Activated naive CD4-positive, alpha-beta T cell treated with anti-CD3 and anti-CD28 coated beads, Interleukin-2, amount 50 U/mL, for 24 hours (primary cell): ENCODE measurements at regions not wholly inside any gene's neighbourhood (a gene's known extent, or its start where the extent isn't known, plus 50 kb on each side); places are given as distances from the start of the nearest gene placed in this dataset.
"Not testable (repeated sequence)": the region's sequence is repeated elsewhere in the genome, so short reads cannot be mapped to it uniquely, and the experiment has no call there.

Source experiments
- H3K27ac Mint-ChIP-seq: one replicate; pipeline ENCODE4 v1.8.0; 2021; ENCODE audit warnings: mild to moderate bottlenecking, mixed read lengths
- H3K27me3 Mint-ChIP-seq: one replicate; pipeline ENCODE4 v1.8.0; 2021; ENCODE audit warnings: mixed read lengths
- H3K36me3 Mint-ChIP-seq: one replicate; pipeline ENCODE4 v1.8.0; 2021; ENCODE audit warnings: mixed read lengths
- H3K4me1 Mint-ChIP-seq: one replicate; pipeline ENCODE4 v1.8.0; 2021; ENCODE audit warnings: mixed read lengths
- H3K4me3 Mint-ChIP-seq: one replicate; pipeline ENCODE4 v1.8.0; 2021; ENCODE audit warnings: mild to moderate bottlenecking, mixed read lengths
- H3K9me3 Mint-ChIP-seq: one replicate; pipeline ENCODE4 v1.8.0; 2021; ENCODE audit warnings: mixed read lengths

- not testable (repeated sequence) for H3K27me3 Mint-ChIP-seq, H3K27ac Mint-ChIP-seq, H3K4me3 Mint-ChIP-seq, H3K9me3 Mint-ChIP-seq
- Mint-ChIP-seq H3K4me1 (peaks cover 84% of the 10 kb centered on the region), H3K36me3 (peaks cover 18% of the 10 kb centered on the region)
Observed at GRCh38 chr7:35853194-35853593, 52.3 kb downstream of the SEPTIN7 start.

- Mint-ChIP-seq H3K4me3 (no peak overlapping the region), H3K9me3 (no peaks in the 10 kb centered on the region), H3K27me3 (no peaks in the 10 kb centered on the region), H3K4me1 (peaks cover 82% of the 10 kb centered on the region), H3K36me3 (peaks cover 21% of the 10 kb centered on the region), H3K27ac (no peak overlapping the region)
Observed at GRCh38 chr7:35854311-35854710, 53.5 kb downstream of the SEPTIN7 start.

- Mint-ChIP-seq H3K9me3 (no peaks in the 10 kb centered on the region), H3K4me1 (peaks cover 85% of the 10 kb centered on the region), H3K27me3 (no peaks in the 10 kb centered on the region), H3K27ac (no peak overlapping the region), H3K4me3 (no peak overlapping the region), H3K36me3 (peaks cover 16% of the 10 kb centered on the region)
Observed at GRCh38 chr7:35856175-35856574, 55.3 kb downstream of the SEPTIN7 start.

- Mint-ChIP-seq H3K27ac (no peak overlapping the region), H3K4me3 (no peak overlapping the region), H3K36me3 (peaks cover 13% of the 10 kb centered on the region), H3K4me1 (peaks cover 74% of the 10 kb centered on the region), H3K9me3 (no peaks in the 10 kb centered on the region), H3K27me3 (no peaks in the 10 kb centered on the region)
Observed at GRCh38 chr7:35860664-35861063, 59.8 kb downstream of the SEPTIN7 start.

- Mint-ChIP-seq H3K4me3 (no peak overlapping the region), H3K4me1 (peaks cover 53% of the 10 kb centered on the region), H3K36me3 (peaks cover 7% of the 10 kb centered on the region), H3K27me3 (no peaks in the 10 kb centered on the region), H3K27ac (no peak overlapping the region), H3K9me3 (no peaks in the 10 kb centered on the region)
Observed at GRCh38 chr7:35865287-35865686, 64.4 kb downstream of the SEPTIN7 start.

- Mint-ChIP-seq H3K9me3 (no peaks in the 10 kb centered on the region), H3K4me1 (peaks cover 51% of the 10 kb centered on the region), H3K27ac (no peak overlapping the region), H3K4me3 (no peak overlapping the region), H3K36me3 (peaks cover 8% of the 10 kb centered on the region), H3K27me3 (no peaks in the 10 kb centered on the region)
Observed at GRCh38 chr7:35866186-35866585, 65.3 kb downstream of the SEPTIN7 start.

- not testable (repeated sequence) for H3K36me3 Mint-ChIP-seq, H3K4me3 Mint-ChIP-seq, H3K27me3 Mint-ChIP-seq, H3K9me3 Mint-ChIP-seq
- peaks cover 52% of the 10 kb centered on the region for H3K4me1 Mint-ChIP-seq
- peak overlapping the region; percentile 26 for H3K27ac Mint-ChIP-seq
Observed at GRCh38 chr7:35869117-35869516, 68.3 kb downstream of the SEPTIN7 start.

- Mint-ChIP-seq H3K4me1 (peaks cover 53% of the 10 kb centered on the region), H3K27ac (peak overlapping the region; percentile 32), H3K9me3 (no peaks in the 10 kb centered on the region), H3K27me3 (no peaks in the 10 kb centered on the region), H3K4me3 (no peak overlapping the region), H3K36me3 (peaks cover 13% of the 10 kb centered on the region)
Observed at GRCh38 chr7:35869810-35870209, 69.0 kb downstream of the SEPTIN7 start.

GRCh38 chr7:35871856-35872255 is 71.0 kb downstream of the SEPTIN7 start:
- Mint-ChIP-seq H3K27me3 (no peaks in the 10 kb centered on the region), H3K27ac (no peak overlapping the region), H3K9me3 (no peaks in the 10 kb centered on the region), H3K4me1 (peaks cover 50% of the 10 kb centered on the region), H3K36me3 (peaks cover 10% of the 10 kb centered on the region), H3K4me3 (no peak overlapping the region)

GRCh38 chr7:35874886-35875285 is 74.0 kb downstream of the SEPTIN7 start:
- Mint-ChIP-seq H3K36me3 (peaks cover 15% of the 10 kb centered on the region), H3K27ac (no peak overlapping the region), H3K4me3 (no peak overlapping the region), H3K4me1 (peaks cover 47% of the 10 kb centered on the region), H3K9me3 (no peaks in the 10 kb centered on the region), H3K27me3 (no peaks in the 10 kb centered on the region)

GRCh38 chr7:35875292-35875691 is 74.4 kb downstream of the SEPTIN7 start:
- peaks cover 43% of the 10 kb centered on the region for H3K4me1 Mint-ChIP-seq
- no peak overlapping the region for H3K27ac Mint-ChIP-seq
- peaks cover 14% of the 10 kb centered on the region for H3K36me3 Mint-ChIP-seq
- H3K9me3 Mint-ChIP-seq: no peaks in the 10 kb centered on the region
- no peaks in the 10 kb centered on the region for H3K27me3 Mint-ChIP-seq
- no peak overlapping the region for H3K4me3 Mint-ChIP-seq

GRCh38 chr7:35878351-35878750 is 77.5 kb downstream of the SEPTIN7 start:
- peak overlapping the region; percentile 24 for H3K27ac Mint-ChIP-seq
- peaks cover 18% of the 10 kb centered on the region for H3K36me3 Mint-ChIP-seq
- no peaks in the 10 kb centered on the region for H3K9me3 Mint-ChIP-seq
- peaks cover 26% of the 10 kb centered on the region for H3K4me1 Mint-ChIP-seq
- no peaks in the 10 kb centered on the region for H3K27me3 Mint-ChIP-seq
- no peak overlapping the region for H3K4me3 Mint-ChIP-seq

GRCh38 chr7:35887430-35887829 is 86.6 kb downstream of the SEPTIN7 start:
- not testable (repeated sequence) for H3K27me3 Mint-ChIP-seq, H3K9me3 Mint-ChIP-seq, H3K4me3 Mint-ChIP-seq
- Mint-ChIP-seq H3K36me3 (peaks cover 25% of the 10 kb centered on the region), H3K27ac (peak overlapping the region; percentile 30), H3K4me1 (peaks cover 30% of the 10 kb centered on the region)

- peak overlapping the region; percentile 79 for H3K27ac Mint-ChIP-seq
- peaks cover 39% of the 10 kb centered on the region for H3K4me1 Mint-ChIP-seq
- H3K36me3 Mint-ChIP-seq: peaks cover 30% of the 10 kb centered on the region
Observed at GRCh38 chr7:35889001-35889400, 88.1 kb downstream of the SEPTIN7 start.

GRCh38 chr7:35889870-35890269 is 89.0 kb downstream of the SEPTIN7 start:
- Mint-ChIP-seq H3K4me3 (no peak overlapping the region), H3K27me3 (no peaks in the 10 kb centered on the region), H3K27ac (no peak overlapping the region), H3K4me1 (peaks cover 45% of the 10 kb centered on the region), H3K36me3 (peaks cover 31% of the 10 kb centered on the region), H3K9me3 (no peaks in the 10 kb centered on the region)

More at GRCh38 chr7:35889001-35889400, 88.1 kb downstream of the SEPTIN7 start:
- Mint-ChIP-seq H3K9me3 (no peaks in the 10 kb centered on the region), H3K27me3 (no peaks in the 10 kb centered on the region), H3K4me3 (no peak overlapping the region)

GRCh38 chr7:35891004-35891830 is 90.4 kb downstream of the SEPTIN7 start:
- H3K4me3 Mint-ChIP-seq: no peak overlapping the region

GRCh38 chr7:35893649-35894048 is 92.8 kb downstream of the SEPTIN7 start:
- Mint-ChIP-seq H3K27me3 (no peaks in the 10 kb centered on the region), H3K4me1 (peaks cover 48% of the 10 kb centered on the region), H3K27ac (peak overlapping the region; percentile 19), H3K36me3 (peaks cover 18% of the 10 kb centered on the region), H3K9me3 (no peaks in the 10 kb centered on the region), H3K4me3 (no peak overlapping the region)

More at GRCh38 chr7:35891004-35891830, 90.4 kb downstream of the SEPTIN7 start:
- H3K9me3 Mint-ChIP-seq: no peaks in the 10 kb centered on the region
- peaks cover 27% of the 10 kb centered on the region for H3K36me3 Mint-ChIP-seq
- no peaks in the 10 kb centered on the region for H3K27me3 Mint-ChIP-seq
- H3K27ac Mint-ChIP-seq: peak overlapping the region; percentile 15
- peaks cover 46% of the 10 kb centered on the region for H3K4me1 Mint-ChIP-seq
